LNCaP clone FGC (cell line): ENCODE measurements at regions not wholly inside any gene's neighbourhood (a gene's known extent, or its start where the extent isn't known, plus 50 kb on each side); places are given as distances from the start of the nearest gene placed in this dataset.
"Not testable (repeated sequence)": the region's sequence is repeated elsewhere in the genome, so short reads cannot be mapped to it uniquely, and the experiment has no call there.

Source experiments
- DNase-seq: peaks from one replicate; pipeline ENCODE4 v3.0.0-alpha.2; 2011; ENCODE audit warnings: low read depth
- H3K4me3 ChIP-seq: 2 replicates; pipeline ENCODE4 v1.5.1; 2011; ENCODE audit warnings: mild to moderate bottlenecking, low read depth, low read length, control low read depth
- TF ChIP-seq, protein P1 (sequence below): IDR thresholded peaks from 2 replicates; pipeline ENCODE4 v1.5.1; 2012; ENCODE audit warnings: mild to moderate bottlenecking; ENCODE audit not compliant: control insufficient read depth, insufficient read depth; ENCODE audit errors: extremely low read depth

DNA sequence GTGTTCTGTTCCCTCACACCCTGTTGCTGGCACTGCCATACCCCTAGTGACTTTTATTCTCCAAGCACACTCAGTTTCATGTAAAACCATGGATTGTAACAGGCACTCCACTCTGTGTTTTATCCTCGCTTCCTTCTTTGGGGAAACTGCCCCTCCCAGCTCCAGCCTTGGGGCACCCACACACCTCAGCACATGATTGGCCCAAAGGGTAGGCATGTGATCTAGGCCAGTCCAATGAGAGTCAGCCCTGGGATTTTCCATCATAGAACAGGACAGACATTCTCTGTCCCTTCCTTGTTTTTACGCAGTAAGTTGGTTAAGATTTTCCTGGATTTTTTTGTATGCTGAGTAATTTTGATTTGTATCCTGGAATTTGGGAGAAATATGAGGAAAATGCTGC is 115.4 kb downstream of the C16orf95 start:
- TF ChIP-seq, protein P1, sequence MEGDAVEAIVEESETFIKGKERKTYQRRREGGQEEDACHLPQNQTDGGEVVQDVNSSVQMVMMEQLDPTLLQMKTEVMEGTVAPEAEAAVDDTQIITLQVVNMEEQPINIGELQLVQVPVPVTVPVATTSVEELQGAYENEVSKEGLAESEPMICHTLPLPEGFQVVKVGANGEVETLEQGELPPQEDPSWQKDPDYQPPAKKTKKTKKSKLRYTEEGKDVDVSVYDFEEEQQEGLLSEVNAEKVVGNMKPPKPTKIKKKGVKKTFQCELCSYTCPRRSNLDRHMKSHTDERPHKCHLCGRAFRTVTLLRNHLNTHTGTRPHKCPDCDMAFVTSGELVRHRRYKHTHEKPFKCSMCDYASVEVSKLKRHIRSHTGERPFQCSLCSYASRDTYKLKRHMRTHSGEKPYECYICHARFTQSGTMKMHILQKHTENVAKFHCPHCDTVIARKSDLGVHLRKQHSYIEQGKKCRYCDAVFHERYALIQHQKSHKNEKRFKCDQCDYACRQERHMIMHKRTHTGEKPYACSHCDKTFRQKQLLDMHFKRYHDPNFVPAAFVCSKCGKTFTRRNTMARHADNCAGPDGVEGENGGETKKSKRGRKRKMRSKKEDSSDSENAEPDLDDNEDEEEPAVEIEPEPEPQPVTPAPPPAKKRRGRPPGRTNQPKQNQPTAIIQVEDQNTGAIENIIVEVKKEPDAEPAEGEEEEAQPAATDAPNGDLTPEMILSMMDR, result no peak
- no peak for DNase-seq
- H3K4me3 ChIP-seq, result no peak overlapping the region

DNA sequence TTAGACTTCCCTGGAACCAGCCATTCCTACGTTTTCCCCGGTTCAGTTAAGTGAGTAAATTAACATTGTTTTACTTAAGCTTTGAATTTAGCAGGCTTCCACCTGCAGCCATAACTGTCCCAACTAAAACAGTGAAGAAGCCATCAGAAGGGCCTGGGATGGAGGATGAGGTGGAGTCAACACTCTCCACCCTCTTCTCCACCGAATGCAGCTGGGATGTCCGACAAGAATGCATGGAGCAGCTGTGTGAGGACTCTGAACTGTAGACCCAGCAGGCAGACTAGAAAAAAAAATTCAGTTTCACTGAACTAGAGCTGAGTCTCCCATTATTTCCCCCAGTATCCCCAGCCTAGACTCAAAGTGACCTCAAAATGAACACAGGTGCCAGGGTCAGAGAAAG is 114.8 kb downstream of the C16orf95 start:
- TF ChIP-seq, protein P1, result no peak
- no peak overlapping the region for H3K4me3 ChIP-seq
- DNase-seq, result no peak

DNA sequence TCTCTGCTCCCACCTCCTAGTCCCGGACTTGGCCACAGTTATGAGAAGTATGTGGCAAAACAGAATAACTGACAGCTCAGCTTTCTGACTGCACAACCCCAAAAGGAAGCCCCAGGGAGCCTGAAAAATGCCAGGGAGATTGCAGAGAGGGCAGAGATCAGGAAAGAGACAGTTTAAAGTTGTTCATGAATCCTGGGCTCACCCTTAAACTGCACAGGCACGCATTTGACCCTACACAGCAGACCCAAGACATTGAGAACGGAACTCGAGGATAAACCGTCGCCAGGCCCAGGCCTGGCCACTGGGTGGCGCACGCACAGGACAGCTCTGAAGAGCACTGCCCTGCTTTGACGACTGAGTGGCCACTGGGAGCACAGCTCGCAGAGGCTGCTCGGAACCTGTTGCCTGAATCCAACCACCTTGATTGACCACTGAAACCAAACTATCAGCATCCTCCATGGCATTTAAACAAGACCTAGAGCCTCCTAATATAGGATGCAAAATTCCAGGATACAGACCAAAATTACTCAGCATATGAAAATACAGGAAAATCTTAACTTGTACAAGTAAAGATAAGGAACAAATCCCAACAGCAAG is 114.0 kb downstream of the C16orf95 start:
- TF ChIP-seq, protein P1, result peak; percentile 86
- no peak overlapping the region for H3K4me3 ChIP-seq
- DNase-seq, result peak; percentile 3

DNA sequence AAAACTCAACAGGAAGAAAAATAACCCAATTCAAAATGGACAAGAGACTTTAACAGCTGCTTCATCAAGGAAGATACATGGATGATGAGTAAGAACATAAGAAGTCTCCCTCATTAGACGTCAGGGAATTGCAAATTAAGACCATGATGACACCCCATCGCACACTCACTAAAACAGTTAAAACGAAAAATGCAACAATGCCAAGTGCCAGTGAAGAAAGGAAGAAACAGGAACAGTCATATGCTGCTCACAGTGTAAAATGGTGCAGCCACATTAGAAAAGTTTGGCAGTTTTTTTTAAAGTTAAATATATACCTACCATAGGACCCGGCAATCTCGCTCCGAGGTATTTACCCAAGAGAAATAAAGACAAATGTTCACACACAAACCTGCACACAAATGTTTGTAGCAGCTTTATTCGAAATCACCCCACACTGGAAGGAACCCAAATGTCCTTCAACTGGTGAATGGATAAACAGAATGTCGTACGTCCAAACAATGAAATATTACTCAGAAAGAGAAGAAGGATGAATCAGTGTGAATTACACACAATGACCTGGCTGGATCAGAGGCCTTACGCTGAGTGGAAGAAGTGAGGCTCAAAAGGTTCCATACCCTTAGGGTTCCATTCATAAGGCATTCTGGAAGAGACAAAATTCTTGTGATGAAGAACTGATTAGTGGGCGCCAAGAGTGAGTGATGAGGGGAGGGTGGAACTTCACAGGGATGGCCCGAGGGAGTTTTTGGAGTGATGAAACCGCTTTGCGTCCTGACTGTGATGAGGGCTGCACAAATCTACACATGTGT is 110.3 kb downstream of the C16orf95 start:
- TF ChIP-seq, protein P1, result no peak
- peak; percentile 31 for DNase-seq
- H3K4me3 ChIP-seq, result no peak overlapping the region

DNA sequence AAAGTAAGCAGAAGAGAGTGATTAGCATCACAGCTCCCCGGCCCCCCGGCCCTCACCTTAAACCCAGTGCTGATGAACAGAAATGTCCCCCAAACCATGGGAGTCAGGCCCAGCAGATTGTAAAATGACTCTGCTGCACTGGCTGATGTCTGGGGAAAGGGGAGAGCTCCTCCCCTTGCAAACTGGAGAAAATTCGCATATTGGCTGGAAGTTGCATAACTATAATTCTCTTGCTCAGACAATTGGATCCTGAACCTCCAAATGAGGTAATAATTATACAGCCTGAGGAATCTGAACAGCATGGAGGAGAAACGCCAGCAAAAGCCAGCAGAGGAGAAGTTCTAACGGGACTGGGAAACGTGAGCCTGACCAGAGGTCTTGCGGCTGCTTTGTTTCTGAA is 109.7 kb downstream of the C16orf95 start:
- TF ChIP-seq, protein P1, result no peak
- DNase-seq, result no peak
- no peak overlapping the region for H3K4me3 ChIP-seq

DNA sequence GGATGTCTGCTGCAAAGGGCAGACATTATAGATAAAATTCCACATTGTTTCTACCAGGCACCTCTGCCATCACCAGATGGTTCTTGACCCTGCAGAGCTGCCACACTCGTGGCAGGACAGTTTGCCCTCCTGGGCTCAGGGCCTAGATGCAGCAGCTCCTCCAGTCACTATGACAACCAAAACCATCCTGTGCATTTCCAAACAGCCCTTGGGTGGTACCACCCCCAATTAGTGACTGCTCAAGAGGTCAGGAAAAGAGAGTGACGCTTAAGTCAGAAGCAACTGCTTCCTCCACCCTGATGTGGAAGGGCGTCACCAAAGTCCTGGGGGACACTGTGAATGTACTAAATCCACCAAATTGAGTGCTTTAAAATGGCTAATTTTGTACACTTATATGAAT is 109.2 kb downstream of the C16orf95 start:
- no peak overlapping the region for H3K4me3 ChIP-seq
- TF ChIP-seq, protein P1, result no peak
- DNase-seq, result no peak

DNA sequence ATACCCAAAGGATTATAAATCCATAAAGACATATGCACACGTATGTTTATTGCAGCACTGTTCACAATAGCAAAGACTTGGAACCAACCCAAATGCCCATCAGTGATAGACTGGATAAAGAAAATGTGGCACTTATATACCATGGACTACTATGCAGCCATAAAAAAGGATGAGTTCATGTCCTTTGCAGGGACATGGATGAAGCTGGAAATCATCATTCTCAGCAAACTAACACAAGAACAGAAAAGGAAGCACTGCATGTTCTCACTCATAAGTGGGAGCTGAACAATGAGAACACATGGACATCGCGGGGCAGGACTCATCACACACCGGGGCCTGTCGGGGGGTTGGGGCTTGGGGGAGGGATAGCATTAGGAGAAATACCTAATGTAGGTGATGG is 108.2 kb downstream of the C16orf95 start:
- not testable (repeated sequence) for DNase-seq, H3K4me3 ChIP-seq
